NCI-H1694 treated with DMSO at 0.1 percent for 48 hours (cell line): ENCODE measurements at regions not wholly inside any gene's neighbourhood (a gene's known extent, or its start where the extent isn't known, plus 50 kb on each side); places are given as distances from the start of the nearest gene placed in this dataset.
"Not testable (repeated sequence)": the region's sequence is repeated elsewhere in the genome, so short reads cannot be mapped to it uniquely, and the experiment has no call there.

Source experiments
- DNase-seq: peaks from one replicate; lab custom pipeline; 2025; lab: John Stamatoyannopoulos, UW

- DNase-seq = no peak
These were observed 342.6 kb upstream of the NFIA start for GRCh38 chr1:60739729-60740128.

- DNase-seq = no peak
These were observed 349.4 kb upstream of the NFIA start for GRCh38 chr1:60732977-60733401.

DNA sequence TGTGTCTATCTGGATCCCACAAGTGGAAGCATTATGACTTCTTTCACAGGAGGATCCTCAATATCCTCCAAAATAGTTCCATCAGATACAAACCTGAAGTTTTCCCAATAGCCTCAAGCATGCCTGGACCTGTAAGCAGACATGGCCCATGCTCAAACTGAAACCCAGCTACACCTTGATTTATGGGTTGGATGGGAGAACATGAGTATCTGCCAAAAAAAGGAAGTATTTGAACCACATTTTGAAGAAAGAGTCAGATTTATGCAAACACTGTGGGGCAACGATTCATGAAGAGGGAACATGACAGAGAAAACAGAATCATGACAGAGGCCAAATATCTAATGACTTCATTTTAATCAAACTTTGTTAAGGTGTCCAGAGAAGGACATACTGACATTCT lies 351.0 kb upstream of the NFIA start:
- no peak for DNase-seq

GRCh38 chr1:60727552-60727951 lies 354.8 kb upstream of the NFIA start:
- DNase-seq = no peak

- DNase-seq = no peak
These were observed 365.9 kb upstream of the NFIA start for GRCh38 chr1:60716472-60716871.

DNA sequence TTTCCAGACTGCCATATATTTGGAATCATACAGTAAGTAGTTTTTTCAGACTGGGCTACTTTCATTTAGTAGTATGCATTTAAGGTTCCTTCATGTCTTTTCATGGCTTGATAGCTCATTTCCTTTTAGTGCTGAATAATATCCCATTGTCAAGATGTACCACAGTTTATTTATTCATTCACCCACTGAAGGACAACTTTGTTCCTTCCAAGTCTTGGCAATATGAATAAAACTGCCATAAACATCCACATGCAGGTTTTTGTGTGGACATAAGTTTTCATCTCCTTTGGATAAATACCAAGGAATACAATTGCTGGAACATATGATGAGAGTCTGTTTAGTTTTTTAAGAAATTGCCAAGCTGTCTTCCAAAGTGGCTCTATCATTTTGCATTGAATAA lies 366.4 kb upstream of the NFIA start:
- no peak for DNase-seq

DNA sequence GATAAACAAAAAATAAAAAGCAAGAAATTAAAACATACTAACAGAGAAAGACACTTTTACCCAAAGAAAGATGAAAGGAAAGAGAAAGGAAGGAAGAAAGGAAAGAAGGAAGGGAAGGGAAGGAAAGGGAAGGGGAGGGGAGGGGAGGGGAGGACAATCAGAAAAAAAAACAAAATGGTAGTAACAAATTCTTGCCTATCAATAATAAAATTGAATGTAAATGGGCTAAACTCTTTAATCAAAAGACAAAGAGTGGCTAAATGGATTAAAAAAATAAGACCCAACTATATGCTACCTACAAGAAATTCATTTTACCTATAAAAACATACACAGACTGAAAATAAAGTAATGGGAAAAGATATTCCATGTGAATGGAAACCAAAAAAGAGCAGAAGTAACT lies 372.9 kb upstream of the NFIA start:
- no peak for DNase-seq

DNA sequence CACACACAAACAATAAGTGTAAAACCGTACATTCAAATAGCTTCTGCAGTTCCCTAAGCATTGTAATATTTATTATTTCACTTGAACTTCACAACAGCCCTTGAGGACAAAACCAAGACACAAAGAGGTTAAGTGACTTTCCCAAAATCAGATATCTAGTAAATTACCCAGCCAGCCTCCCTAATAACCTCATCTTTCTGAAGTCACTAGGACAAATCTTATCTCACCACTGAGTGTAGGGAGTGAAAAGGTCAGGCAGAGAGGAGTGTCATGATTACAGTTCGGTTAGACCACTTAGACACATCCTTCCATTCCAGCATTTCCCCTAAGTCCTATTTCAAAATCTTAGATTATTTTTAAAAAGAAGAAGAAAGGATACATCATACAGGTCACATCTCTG lies 377.3 kb upstream of the NFIA start:
- DNase-seq = no peak

GRCh38 chr1:60703155-60703554 lies 379.2 kb upstream of the NFIA start:
- DNase-seq = no peak

GRCh38 chr1:60699325-60699724 lies 383.0 kb upstream of the NFIA start:
- no peak for DNase-seq

DNA sequence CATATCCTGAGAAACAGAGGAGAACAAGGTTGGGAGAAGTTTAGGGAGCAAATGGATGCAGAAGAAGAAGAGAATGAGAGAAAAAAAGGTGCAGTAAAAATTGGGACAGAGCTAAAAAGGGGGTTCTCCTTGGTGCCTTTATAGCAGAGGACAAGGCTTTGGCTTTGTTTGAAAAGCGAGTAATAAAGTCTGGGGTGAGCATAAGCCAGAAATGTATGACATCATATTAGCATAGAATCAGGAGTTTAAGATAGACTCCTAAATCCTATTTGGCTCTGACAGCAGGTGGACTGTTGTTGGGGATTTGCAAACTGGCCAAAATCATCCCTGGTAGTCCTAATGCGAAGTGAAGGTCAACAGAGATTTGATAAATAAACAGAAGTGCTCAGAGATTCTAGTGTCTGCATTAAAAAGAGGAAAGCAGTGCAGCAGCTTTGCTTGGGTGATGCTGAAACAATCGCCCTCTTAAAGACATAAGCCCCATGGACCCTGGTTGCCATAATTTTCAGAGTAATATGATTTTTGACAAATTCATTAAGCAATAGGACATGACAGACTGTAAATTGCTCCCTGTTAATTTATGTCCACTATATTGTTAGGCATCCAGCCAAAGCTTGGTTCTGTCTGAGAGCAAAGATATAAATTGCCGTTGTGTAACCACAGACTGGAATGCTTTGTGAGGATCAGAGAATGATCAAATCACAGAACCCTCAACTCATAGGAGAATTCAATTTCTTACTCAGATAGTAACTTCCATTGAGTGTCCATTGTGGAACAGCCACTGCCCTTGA lies 385.0 kb upstream of the NFIA start:
- no peak for DNase-seq

DNA sequence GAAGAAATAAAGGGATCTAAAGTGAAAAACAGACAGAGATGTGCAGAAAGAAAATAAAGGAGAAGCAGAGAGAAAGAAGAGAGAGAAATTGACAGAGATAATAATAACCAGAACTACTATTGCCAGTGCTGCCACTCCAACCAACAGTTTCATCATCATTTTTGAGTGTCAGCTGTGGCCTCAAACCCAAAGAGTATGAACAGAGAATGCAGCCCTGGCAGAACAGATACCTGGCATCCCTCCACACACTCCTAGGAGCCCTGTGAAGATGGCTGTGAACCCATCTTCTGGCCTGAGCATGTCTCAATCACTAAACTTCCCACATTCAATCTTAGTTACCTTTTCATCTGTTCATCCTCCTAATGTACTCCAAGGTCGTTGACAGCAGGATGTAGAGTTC lies 385.8 kb upstream of the NFIA start:
- no peak for DNase-seq

DNA sequence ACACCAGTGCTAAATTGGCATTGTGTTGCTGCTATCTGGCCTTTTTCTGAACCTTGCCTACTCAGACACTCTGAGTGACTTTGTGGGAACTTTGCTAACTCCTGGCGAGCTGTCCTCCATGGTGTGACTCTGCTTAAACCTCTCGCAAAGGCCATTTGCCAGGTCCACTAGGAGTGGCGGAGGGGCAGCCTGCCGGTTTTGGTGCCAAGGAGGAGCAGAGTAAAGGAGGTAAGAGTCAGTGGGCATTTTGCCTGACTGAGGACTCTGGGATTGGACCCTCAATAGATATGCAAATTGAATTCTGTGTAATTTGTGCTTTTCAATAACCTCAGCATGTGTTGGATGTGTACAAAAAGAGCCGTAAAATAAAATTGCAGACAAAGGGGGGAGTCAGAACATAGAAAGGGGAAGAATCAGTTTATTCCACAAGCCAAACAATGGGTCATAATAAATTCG lies 386.6 kb upstream of the NFIA start:
- no peak for DNase-seq

- no peak for DNase-seq
These were observed 387.4 kb upstream of the NFIA start for GRCh38 chr1:60694980-60695379.

DNA sequence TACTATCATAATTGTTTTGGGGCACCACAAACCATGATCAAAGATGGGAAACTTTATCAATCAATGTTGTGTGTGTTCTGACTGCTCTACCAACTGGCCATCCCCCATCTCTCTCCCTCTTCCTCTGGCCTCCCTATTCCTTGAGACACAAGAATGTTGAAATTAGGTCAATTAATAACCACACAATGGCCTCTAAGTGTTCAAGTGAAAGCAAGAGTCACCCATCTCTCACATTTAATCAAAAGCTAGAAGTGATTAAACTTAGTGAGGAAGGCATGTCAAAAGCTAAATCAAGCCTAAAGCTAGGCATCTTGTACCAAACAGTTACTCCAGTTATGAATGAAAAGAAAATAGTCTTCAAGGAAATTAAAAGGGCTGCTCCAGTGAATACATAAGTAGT lies 390.3 kb upstream of the NFIA start:
- DNase-seq = no peak

GRCh38 chr1:60688221-60688620 lies 394.1 kb upstream of the NFIA start:
- not testable (repeated sequence) for DNase-seq

- DNase-seq = no peak
These were observed 401.1 kb upstream of the NFIA start for GRCh38 chr1:60681095-60681860.

DNA sequence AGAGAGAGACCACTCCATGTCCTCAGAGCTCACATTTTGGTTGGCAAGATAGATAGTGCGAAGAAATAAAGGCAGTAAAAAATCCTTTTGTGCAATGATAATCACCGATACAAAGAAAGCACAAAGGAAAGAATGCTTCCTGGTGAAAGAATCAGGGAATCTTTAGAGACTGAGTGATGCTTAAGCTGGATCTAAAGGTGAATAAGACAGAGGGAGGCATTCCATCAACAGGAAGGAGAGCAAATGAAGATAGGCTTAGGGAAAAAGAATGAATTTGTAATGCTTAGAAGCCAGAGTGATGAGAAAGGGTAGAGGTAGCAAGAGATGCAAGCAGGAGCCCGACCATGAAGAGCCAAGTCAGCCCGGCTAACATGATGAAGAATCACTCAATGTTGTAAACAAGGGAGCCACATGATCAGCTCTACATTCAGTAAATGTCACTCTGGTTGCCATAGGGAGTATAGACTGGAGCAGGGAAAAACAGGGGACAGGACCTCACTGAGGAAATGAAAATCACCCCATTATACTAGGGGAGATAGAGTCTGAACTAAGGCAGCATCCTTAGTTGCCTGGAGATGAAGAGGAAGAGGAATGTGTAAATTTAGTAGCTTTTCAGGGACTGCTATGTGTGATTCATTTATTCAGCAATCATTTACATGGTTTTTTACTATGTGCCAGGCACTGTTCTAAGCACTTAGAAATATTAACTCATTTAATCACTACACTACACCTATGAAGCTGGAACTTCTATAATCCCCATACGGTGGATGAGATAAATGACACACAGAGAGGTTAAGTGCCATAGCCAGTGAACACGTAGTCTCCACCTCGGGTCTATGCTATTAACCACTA lies 402.6 kb upstream of the NFIA start:
- DNase-seq = no peak

DNA sequence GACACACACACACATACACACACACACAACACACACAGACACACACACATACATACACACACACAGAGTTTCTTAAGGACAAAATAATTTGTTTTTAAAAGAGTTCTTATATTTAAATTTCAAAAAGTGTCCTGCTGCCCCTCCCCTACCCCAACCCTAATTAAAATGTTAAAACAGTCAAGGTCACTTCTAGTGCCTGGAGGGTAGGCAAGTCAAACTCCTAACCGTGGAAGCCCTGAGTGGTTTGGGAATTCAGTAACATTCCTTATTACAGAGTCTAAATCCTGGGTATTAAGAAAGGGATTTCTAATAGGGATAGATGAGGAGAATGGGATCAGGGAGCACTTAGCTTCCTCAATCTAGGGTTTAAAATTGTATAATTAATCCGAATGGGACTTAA lies 403.6 kb upstream of the NFIA start:
- DNase-seq = no peak

GRCh38 chr1:60678391-60678790 lies 404.0 kb upstream of the NFIA start:
- no peak for DNase-seq

DNA sequence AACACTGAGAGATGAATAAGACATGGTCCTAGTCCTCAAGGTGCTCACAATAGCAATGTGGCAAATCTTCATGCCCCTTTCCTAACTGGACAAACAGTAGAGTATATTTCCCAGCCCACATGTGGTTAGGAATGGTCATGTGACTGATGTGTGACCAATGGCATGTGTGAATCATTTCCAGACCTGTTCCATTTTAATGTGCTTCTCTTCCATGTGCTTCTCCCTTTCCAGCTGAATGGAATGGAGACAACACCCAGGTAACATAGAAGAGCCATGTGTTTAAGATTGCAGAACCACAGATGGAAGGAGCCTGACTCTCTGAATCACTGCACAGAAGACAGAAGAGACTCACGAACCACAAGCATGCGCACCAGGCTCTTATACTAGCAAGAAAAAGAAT lies 409.9 kb upstream of the NFIA start:
- DNase-seq = no peak

- DNase-seq = no peak
These were observed 412.1 kb upstream of the NFIA start for GRCh38 chr1:60670302-60670701.

GRCh38 chr1:60668585-60668984 lies 413.8 kb upstream of the NFIA start:
- DNase-seq = no peak
